ENCODE measurements at regions not wholly inside any gene's neighbourhood (a gene's known extent, or its start where the extent isn't known, plus 50 kb on each side); places are given as distances from the start of the nearest gene placed in this dataset.
"Not testable (repeated sequence)": the region's sequence is repeated elsewhere in the genome, so short reads cannot be mapped to it uniquely, and the experiment has no call there.

GRCh38 chr1:113185463-113186104, 112.6 kb downstream of the LRIG2 start:
- no peak for DNase-seq

DNA sequence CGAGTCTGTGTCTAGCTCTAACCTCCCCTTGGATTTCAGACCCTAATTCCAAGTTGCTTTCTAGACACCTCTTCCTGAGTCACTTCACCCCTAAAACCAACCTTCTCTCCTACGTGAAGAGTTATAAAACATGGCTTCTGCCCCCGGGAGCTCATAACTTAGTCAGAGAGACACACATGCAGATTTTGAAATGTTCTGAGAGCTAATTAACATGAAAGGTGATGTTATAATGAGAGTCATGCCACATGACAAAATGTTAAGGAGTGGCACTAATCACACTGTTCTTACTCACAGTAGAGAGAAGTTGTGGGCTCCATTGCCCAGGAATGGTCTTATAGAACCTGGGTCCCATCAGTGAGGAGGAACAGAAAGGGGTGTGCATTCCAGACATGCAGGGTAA, 117.1 kb downstream of the LRIG2 start:
- DNase-seq, result no peak

GRCh38 chr1:113190930-113191329, 117.9 kb downstream of the LRIG2 start:
- no peak for DNase-seq

DNA sequence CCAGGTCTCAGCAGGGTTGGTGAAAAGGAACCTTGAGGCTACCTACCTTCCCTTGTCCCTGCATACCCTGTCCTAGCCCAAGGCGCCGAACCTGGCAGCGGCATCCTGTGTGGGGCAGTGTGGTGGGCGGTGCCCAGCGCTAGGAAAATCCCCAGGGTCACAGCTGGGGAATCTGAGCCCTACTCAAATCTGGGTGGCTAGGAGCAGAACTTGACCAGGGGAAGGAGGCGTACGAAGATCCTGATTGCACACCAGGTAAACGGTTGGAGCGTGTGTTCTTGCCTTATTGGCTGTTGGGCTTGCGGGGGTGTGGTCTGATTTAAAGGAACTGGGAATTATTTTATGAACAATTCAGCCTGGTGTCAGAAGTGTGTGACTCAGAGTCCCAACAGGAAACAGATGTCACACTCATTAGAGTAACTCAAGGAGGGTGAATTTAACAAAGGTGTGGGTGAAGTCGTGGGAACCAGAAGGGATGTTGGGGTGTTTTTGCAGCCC, 118.6 kb downstream of the LRIG2 start:
- no peak for DNase-seq

DNA sequence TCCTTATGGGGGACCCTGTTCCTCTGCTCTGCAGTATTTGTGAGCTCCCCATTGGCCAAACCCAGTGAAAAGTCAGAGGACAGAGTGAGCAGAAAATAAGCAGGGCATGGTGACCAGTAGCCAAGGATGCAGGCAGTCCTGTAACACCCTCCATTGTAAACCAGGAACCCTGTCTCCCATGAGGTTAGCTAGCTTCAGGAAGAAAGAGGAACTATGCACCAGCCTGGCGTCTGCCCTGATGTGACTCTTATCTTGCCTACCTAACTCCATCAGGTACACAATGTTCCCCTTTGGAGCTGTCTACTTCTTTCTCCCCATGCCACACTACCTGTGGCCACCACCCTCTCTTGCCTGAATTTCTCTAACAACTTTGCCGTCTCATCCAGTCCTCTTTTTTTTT, 119.2 kb downstream of the LRIG2 start:
- no peak for DNase-seq

DNA sequence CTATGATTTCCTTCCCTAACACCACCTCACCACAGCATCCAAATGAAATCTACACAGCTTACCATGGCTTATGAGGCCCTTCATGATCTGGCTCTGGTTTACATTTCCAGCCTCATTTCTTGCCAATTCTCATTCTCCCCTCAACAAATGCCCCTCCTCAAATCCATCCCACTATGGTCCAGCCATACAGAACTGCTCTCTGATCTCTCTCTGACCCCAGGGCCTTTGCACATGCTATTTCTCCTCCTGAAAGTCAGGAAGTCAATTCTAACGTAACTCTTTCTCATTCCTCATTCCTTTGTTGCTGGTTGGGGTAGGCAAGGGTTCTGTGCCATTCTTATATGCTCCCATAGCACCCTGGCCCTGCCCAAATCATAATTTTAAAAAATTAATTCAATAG, 120.0 kb downstream of the LRIG2 start:
- no peak for DNase-seq

- DNase-seq, result peak; percentile 13
These were observed 122.1 kb downstream of the LRIG2 start for GRCh38 chr1:113194846-113195830.

DNA sequence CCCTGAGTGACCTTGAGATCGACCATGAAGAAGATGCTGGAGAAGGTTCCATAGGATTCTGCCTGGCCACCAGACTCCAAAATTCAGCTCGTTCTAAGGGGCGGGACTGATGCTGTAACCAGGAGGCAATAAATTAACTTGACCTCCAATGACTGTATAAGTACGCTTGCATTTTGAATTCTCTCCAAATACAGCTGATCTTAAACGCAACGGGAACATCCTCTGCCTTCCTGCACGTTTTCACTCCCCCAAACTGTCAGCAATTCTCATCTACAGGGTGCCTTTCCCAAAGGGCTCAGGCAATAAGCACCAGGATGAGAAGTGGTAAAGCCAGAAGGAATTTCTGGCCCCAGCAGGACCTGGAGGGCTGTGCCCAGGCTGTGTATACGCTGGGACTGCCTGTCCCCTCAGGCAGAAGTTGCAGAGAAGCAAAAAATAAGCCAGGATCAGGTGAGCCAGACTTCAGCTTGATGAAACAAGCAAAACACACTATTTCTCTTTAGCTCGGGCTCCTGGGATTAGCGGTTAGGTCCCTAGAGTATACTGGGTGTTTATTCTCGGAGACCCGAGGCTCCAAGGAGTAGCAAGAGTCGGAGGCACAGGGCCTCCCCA, 124.8 kb downstream of the LRIG2 start:
- no peak for DNase-seq

DNA sequence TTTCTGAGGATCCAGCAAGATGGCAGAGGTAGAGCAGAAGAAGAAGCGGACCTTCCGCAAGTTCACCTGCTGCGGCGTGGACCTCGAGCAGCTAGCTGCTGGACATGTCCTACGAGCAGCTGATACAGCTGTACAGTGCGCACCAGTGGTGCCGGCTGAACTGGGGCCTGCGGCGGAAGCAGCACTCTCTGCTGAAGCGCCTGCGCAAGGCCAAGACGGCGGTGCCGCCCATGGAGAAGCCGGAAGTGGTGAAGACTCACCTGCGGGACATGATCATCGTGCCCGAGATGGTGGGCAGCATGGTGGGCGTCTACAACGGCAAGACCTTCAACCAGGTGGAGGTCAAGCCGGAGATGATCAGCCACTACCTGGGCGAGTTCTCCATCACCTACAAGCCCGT, 125.8 kb downstream of the LRIG2 start:
- no peak for DNase-seq

DNA sequence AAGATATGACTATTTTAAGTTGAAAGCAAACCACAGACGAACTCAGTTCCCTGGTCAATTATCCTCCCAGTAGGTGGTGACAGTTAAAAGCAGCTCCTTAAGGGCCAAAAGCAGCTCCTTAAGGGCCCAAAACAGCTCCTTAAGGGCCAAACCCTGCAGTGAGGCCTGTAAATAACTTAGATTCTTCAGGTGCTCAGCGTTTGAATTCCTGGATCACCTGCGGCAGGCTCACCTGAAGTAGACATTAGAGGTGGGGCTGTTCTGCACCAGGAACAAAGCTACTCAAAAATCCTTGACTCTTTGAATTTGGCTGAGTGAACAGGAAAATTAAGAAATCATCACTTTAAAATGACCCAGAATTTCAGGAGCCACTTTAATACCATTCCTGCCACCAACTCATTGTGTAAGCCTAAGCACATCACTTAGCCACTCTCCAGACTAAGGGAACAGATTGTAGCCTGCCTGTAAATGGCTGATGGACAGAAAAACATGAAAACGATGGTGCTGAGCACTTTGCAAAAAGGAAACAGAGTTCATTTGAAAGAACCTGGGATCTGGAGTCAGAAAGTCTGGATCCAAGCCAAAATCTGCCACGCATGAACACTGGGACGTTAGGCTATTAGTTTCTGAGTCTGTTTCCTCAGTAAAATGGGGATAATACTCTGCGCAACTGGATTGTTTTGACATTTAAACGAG, 126.9 kb downstream of the LRIG2 start:
- DNase-seq, result peak; percentile 30

DNA sequence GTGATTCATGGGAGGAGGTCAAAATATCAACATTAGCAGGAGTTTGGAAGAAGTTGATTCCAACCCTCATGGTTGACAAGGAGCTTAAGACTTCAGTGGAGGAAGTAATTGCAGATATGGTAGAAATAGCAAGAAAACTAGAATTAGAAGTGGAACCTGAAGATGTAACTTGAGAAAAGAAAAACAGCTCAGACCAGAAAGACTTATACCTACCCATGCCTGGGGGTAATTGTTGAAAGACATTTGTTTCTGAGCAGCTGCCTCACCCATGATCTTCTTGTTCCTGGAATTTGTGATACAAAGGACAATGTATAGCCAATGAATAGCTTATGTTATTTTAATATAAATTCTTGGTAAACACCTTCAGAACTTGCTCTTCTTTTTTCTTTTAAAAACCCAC, 128.6 kb downstream of the LRIG2 start:
- DNase-seq, result no peak

- no peak for DNase-seq
These were observed 133.2 kb downstream of the LRIG2 start for GRCh38 chr1:113205980-113206766.

GRCh38 chr1:113207019-113207418, 134.0 kb downstream of the LRIG2 start:
- DNase-seq, result no peak

- no peak for DNase-seq
These were observed 134.5 kb downstream of the LRIG2 start for GRCh38 chr1:113207457-113207856.

GRCh38 chr1:113208425-113208824, 135.4 kb downstream of the LRIG2 start:
- not testable (repeated sequence) for DNase-seq

- DNase-seq, result no peak
These were observed 137.2 kb downstream of the LRIG2 start for GRCh38 chr1:113210248-113210647.

DNA sequence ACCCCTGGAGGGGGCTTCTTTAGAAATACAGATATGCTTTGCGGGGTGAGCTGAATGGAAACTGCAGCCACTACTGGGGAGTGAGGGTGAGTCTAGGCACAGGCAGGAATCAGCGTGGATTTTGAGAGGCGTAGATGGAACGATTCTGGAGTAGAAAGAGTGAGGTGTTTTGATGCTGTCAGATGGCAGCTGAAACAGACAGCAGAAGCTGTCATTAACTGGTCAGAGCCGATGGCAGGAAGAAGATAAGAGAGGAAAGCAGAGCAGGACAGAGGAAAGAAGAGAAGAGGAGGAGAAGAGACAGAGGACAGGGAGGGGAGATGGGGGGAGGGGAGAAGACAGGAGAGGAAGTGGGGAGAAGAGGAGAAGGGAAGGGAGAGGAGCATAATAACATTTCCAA, 138.5 kb downstream of the LRIG2 start:
- no peak for DNase-seq

- no peak for DNase-seq
These were observed 142.0 kb downstream of the LRIG2 start for GRCh38 chr1:113215015-113215414.

DNA sequence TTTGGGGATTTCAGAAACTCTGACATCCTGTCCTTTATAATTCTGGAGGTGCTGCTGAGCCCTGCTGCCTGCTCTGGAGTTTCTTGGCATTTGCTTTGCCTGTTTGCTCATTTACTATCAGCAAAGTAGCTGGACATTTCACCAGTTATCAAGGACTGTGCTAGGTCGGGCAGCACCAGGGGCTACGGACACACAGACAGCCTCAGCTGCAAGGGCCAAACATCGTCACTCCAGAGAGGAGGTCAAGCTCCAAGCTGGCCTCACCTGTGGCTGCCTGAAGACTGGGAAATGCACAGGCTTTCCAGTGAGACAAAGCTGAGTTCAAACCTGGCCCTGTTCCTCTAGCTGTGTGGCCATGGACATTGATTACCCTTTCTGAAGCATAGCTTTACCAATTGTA, 143.7 kb downstream of the LRIG2 start:
- no peak for DNase-seq

GRCh38 chr1:113217447-113218208, 144.6 kb downstream of the LRIG2 start:
- no peak for DNase-seq

GRCh38 chr1:113219377-113219776, 146.4 kb downstream of the LRIG2 start:
- DNase-seq, result no peak

Measured in NCI-H446 treated with DMSO at 0.1 percent for 48 hours (cell line).